NCI-H2171 (cell line): ENCODE measurements at regions not wholly inside any gene's neighbourhood (a gene's known extent, or its start where the extent isn't known, plus 50 kb on each side); places are given as distances from the start of the nearest gene placed in this dataset.

Experiments
- DNase-seq: peaks from one replicate; lab custom pipeline; 2025; lab: John Stamatoyannopoulos, UW

GRCh38 chr10:111131168-111131799, 54.5 kb downstream of the ADRA2A start:
- DNase-seq, result no peak

- DNase-seq, result no peak
Measured at GRCh38 chr10:111137007-111137406, 60.2 kb downstream of the ADRA2A start.

- no peak for DNase-seq
Measured at GRCh38 chr10:111137587-111137986, 60.8 kb downstream of the ADRA2A start.

GRCh38 chr10:111138544-111138943, 61.7 kb downstream of the ADRA2A start:
- DNase-seq, result no peak

- DNase-seq, result no peak
Measured at GRCh38 chr10:111139567-111139966, 62.7 kb downstream of the ADRA2A start.

- DNase-seq, result no peak
Measured at GRCh38 chr10:111142092-111142768, 65.4 kb downstream of the ADRA2A start.

GRCh38 chr10:111146025-111146640, 69.3 kb downstream of the ADRA2A start:
- DNase-seq, result no peak

GRCh38 chr10:111148025-111148424, 71.2 kb downstream of the ADRA2A start:
- no peak for DNase-seq

- no peak for DNase-seq
Measured at GRCh38 chr10:111148440-111148839, 71.6 kb downstream of the ADRA2A start.

- no peak for DNase-seq
Measured at GRCh38 chr10:111150691-111151090, 73.9 kb downstream of the ADRA2A start.

GRCh38 chr10:111151595-111152307, 74.9 kb downstream of the ADRA2A start:
- DNase-seq, result no peak

GRCh38 chr10:111156754-111157153, 79.9 kb downstream of the ADRA2A start:
- no peak for DNase-seq

GRCh38 chr10:111158595-111158994, 81.8 kb downstream of the ADRA2A start:
- DNase-seq, result no peak

GRCh38 chr10:111161109-111161874, 84.5 kb downstream of the ADRA2A start:
- no peak for DNase-seq

GRCh38 chr10:111171183-111171582, 94.4 kb downstream of the ADRA2A start:
- no peak for DNase-seq

GRCh38 chr10:111175787-111176186, 99.0 kb downstream of the ADRA2A start:
- DNase-seq, result no peak

- no peak for DNase-seq
Measured at GRCh38 chr10:111177379-111177778, 100.5 kb downstream of the ADRA2A start.

- no peak for DNase-seq
Measured at GRCh38 chr10:111179514-111179913, 102.7 kb downstream of the ADRA2A start.

GRCh38 chr10:111186358-111186757, 109.5 kb downstream of the ADRA2A start:
- no peak for DNase-seq

GRCh38 chr10:111187096-111187495, 110.3 kb downstream of the ADRA2A start:
- DNase-seq, result no peak

- no peak for DNase-seq
Measured at GRCh38 chr10:111199587-111199986, 122.8 kb downstream of the ADRA2A start.
